ACC112 (cell line): ENCODE measurements at regions not wholly inside any gene's neighbourhood (a gene's known extent, or its start where the extent isn't known, plus 50 kb on each side); places are given as distances from the start of the nearest gene placed in this dataset.

ENCODE experiments used
- H2AFZ ChIP-seq: fragments of 200-600 bp; sonication (generic); one replicate; pipeline ENCODE4 v1.6.0; 2017; ENCODE audit warnings: antibody characterized with exemption, low read length; ENCODE audit not compliant: unreplicated experiment
- H3K27ac ChIP-seq: fragments of 200-600 bp; sonication (generic); 2 replicates; pipeline ENCODE4 v1.5.1; 2014; ENCODE audit warnings: low read depth, mild to moderate bottlenecking, antibody characterized with exemption, low read length, moderate library complexity
- H3K27me3 ChIP-seq: fragments of 200-600 bp; sonication (generic); 2 replicates; pipeline ENCODE4 v1.6.1; 2014; ENCODE audit warnings: mild to moderate bottlenecking, antibody characterized with exemption, low read length, moderate library complexity, mixed read lengths; ENCODE audit not compliant: insufficient read depth
- H3K36me3 ChIP-seq: fragments of 200-600 bp; sonication (generic); 2 replicates; pipeline ENCODE4 v1.6.1; 2016; ENCODE audit warnings: mild to moderate bottlenecking, antibody characterized with exemption, low read length, moderate library complexity, mixed read lengths; ENCODE audit not compliant: insufficient read depth
- H3K4me1 ChIP-seq: fragments of 200-600 bp; sonication (generic); one replicate; pipeline ENCODE4 v1.6.1; 2016; ENCODE audit warnings: low read length, mixed read lengths; ENCODE audit not compliant: insufficient read depth, unreplicated experiment, control insufficient read depth
- H3K4me3 ChIP-seq: fragments of 200-600 bp; sonication (generic); 2 replicates; pipeline ENCODE4 v1.5.1; 2014; ENCODE audit warnings: mild to moderate bottlenecking, low read depth, low read length
- H3K79me2 ChIP-seq: fragments of 200-600 bp; sonication (generic); one replicate; pipeline ENCODE4 v1.6.0; 2016; ENCODE audit warnings: low read length; ENCODE audit not compliant: control insufficient read depth, unreplicated experiment, insufficient read depth

DNA sequence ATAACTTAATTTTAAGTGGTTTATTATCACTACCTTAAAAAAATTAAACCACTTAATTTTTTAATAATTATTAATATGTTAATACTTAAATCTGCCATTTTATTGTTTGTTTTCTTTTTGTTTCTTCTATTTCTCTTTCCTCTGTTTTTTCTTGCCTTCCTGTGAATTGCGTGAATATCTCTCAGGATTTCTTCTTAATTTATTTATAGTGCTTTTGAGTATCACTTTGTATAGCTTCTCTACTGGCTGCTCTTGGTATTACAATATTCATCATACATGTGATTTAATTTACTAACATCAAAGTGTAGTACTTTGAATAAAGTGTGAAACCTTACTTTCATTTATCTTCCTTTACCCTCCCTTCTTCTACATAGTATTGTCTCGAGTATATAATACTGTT is 349.5 kb upstream of the CPXCR1 start:
- H3K79me2 ChIP-seq: no peaks in the 10 kb centered on the region
- no peaks in the 10 kb centered on the region for H3K27me3 ChIP-seq
- H2AFZ ChIP-seq: no peak overlapping the region
- H3K4me1 ChIP-seq: no peaks in the 10 kb centered on the region
- no peak overlapping the region for H3K27ac ChIP-seq
- no peaks in the 10 kb centered on the region for H3K36me3 ChIP-seq
- H3K4me3 ChIP-seq: no peak overlapping the region

DNA sequence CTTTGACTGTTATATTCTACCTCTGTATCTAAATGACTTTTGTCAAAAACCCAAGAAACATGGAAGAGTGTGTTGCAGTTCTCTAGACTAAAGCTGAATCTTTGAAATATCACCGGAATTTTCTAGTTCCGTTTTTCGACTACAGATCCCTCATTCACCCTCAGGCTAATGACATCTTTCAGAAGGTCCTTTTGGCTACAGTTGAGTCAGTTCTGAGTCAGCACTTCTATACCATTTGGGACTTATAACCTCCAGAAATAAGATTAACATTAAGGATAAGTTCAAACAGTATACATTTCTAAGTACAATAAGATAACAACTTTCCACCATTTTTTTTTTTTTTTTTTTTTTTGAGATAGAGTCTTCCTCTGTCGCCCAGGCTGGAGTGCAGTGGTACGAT is 331.0 kb upstream of the CPXCR1 start:
- H2AFZ ChIP-seq: no peak overlapping the region
- no peaks in the 10 kb centered on the region for H3K4me1 ChIP-seq
- H3K79me2 ChIP-seq: no peaks in the 10 kb centered on the region
- H3K4me3 ChIP-seq: no peak overlapping the region
- no peak overlapping the region for H3K27ac ChIP-seq
- H3K36me3 ChIP-seq: no peaks in the 10 kb centered on the region
- no peaks in the 10 kb centered on the region for H3K27me3 ChIP-seq

DNA sequence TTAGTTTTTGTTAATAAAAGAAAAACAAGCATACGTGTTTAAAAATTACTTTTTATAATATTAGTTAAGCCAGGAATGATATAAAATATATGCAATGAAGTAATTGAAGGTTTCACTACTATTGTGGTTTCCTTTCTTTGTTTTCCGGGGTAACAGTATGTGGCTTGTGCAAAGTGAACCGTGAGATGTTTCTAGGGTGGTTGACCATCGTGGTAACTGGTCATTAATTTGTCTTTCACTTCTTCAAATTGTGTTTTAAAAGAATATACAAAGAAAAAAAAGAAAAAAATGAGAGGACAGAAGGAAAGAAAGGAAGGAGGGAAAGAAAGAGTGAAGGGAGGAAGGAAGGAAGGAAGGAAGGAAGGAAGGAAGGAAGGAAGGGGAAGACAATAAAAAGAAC is 330.1 kb upstream of the CPXCR1 start:
- Histone ChIP-seq H3K4me1 (no peaks in the 10 kb centered on the region), H3K79me2 (no peaks in the 10 kb centered on the region), H2AFZ (no peak overlapping the region), H3K27ac (no peak overlapping the region), H3K4me3 (no peak overlapping the region), H3K36me3 (no peaks in the 10 kb centered on the region), H3K27me3 (no peaks in the 10 kb centered on the region)

DNA sequence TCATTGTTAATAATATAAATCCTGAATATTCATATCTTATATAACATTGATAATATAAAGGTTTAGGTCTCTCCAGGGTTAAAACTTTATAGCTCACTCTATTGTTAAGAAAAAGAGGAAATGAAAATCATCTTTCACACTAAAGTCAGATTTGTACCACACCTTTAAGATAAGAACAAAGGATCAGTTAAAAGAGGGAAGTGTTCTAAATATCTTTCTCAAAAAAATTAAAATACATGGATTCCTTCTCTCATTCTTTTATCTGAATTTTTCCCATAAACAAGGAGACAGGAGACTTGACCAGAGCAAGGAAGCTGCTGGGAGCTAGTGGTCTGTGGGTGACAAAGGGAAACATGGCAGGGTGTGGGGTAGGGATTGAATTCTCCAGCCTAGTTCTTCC is 323.0 kb upstream of the CPXCR1 start:
- Histone ChIP-seq H3K27ac (no peak overlapping the region), H2AFZ (no peak overlapping the region), H3K36me3 (no peaks in the 10 kb centered on the region), H3K4me3 (no peak overlapping the region), H3K27me3 (no peaks in the 10 kb centered on the region), H3K4me1 (no peaks in the 10 kb centered on the region), H3K79me2 (no peaks in the 10 kb centered on the region)

DNA sequence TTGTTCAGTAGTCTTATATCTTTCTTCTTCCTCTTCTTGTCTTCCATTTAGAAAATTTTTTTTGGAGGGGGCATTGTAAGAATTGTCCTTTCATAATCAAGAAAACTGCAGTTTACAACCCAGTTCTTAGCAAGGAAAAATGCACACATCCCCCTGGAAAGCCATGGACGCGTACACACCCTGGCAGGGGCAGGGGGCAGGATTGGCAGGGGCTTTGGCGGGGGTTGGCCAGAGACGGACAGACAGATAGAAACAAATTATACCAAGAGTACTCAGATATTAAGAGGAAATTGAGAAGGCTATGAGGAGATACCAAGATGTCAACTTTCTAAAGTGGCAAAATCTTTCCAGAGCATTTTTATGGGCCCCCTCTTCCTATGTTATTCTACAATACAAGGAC is 322.5 kb upstream of the CPXCR1 start:
- no peaks in the 10 kb centered on the region for H3K79me2 ChIP-seq
- H3K4me3 ChIP-seq: no peak overlapping the region
- no peaks in the 10 kb centered on the region for H3K27me3 ChIP-seq
- no peak overlapping the region for H3K27ac ChIP-seq
- H3K4me1 ChIP-seq: no peaks in the 10 kb centered on the region
- no peak overlapping the region for H2AFZ ChIP-seq
- no peaks in the 10 kb centered on the region for H3K36me3 ChIP-seq

DNA sequence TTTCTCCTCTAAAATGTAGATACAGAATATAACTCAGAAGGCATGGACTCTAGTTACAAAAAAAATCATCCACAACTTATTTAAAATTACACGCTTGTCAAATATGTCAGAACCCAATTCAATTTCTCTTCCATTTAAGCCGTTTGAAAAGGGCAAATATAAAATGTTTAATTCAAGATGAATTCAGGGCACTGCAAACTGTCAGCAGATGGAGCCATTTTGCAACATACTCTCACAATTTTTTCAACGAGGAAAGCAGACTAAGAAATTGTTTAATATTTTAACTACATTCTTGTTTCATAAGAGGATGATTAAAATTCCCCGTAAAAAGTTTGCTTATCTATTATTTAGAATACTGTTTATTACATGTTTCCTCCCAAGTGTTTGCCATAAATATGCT is 321.3 kb upstream of the CPXCR1 start:
- no peaks in the 10 kb centered on the region for H3K27me3 ChIP-seq
- peak overlapping the region; percentile 14 for H2AFZ ChIP-seq
- no peaks in the 10 kb centered on the region for H3K36me3 ChIP-seq
- no peak overlapping the region for H3K4me3 ChIP-seq
- no peaks in the 10 kb centered on the region for H3K79me2 ChIP-seq
- no peaks in the 10 kb centered on the region for H3K4me1 ChIP-seq
- no peak overlapping the region for H3K27ac ChIP-seq

DNA sequence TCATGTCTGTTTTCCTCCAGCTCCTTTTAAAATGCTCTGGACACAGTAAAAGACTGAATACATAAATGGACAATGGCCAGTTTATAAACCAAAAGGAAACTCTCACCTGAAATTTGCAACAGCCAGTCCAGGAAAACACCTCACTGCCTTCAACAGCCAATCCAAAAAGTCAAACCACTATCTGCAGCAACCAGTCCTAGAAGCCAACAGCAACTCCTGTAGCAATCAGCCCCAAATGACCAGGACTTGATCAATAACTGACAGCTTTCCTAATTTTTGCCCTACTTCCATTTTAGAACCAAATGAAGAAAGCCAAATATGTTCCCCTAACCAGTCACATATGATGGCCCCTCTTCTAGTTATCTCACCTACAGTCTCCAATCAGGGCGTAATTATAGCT is 309.5 kb upstream of the CPXCR1 start:
- no peaks in the 10 kb centered on the region for H3K27me3 ChIP-seq

DNA sequence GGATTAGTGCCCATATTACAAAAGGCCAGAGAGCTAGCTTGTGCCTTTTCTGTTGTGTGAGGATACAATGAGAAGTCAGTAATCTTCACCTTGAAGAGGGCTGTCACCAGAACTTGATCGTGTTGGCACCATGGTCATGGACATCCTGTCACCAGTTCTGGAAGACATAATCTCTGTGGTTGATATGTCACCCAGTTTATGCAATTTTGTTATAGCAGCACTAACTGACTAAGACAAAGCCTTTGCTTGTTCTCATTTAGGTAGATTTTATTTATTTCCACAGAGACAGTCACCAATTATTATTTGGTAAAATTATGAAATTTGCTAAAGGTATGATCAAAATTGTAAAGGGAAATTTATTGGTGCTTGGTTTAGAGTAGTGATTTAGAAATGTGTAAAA is 308.8 kb upstream of the CPXCR1 start:
- Histone ChIP-seq H3K27me3 (no peaks in the 10 kb centered on the region), H3K4me3 (no peak overlapping the region)

More for the DNA sequence above, 309.5 kb upstream of the CPXCR1 start:
- H3K4me1 ChIP-seq: no peaks in the 10 kb centered on the region
- no peak overlapping the region for H2AFZ ChIP-seq
- H3K79me2 ChIP-seq: no peaks in the 10 kb centered on the region
- H3K4me3 ChIP-seq: no peak overlapping the region
- H3K27ac ChIP-seq: no peak overlapping the region
- H3K36me3 ChIP-seq: no peaks in the 10 kb centered on the region

DNA sequence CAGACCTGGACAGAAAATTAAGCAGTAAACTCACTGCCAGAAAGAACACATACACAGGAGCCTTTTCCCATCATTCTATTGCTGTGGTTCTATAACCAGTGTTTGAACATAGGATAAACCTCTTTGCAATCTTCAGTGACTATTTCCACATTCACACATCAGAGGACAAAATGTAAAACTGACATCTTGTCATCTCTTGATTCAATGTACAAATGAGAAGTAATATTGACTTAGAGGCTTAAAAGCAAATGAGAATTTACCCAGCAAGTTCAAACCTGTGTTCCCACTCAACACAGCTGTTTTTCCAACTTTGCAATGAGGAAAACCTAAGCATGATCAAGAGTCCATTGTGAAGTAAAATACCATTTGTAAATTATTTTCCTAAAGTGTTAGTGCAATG is 307.1 kb upstream of the CPXCR1 start:
- Histone ChIP-seq H3K27me3 (no peaks in the 10 kb centered on the region), H3K4me3 (no peak overlapping the region), H3K4me1 (no peaks in the 10 kb centered on the region), H3K79me2 (no peaks in the 10 kb centered on the region), H2AFZ (no peak overlapping the region), H3K36me3 (no peaks in the 10 kb centered on the region), H3K27ac (no peak overlapping the region)

More for the DNA sequence above, 308.8 kb upstream of the CPXCR1 start:
- no peaks in the 10 kb centered on the region for H3K36me3 ChIP-seq
- no peaks in the 10 kb centered on the region for H3K79me2 ChIP-seq
- H3K27ac ChIP-seq: no peak overlapping the region
- H2AFZ ChIP-seq: no peak overlapping the region
- no peaks in the 10 kb centered on the region for H3K4me1 ChIP-seq
